Panc1 (cell line): ENCODE measurements at regions not wholly inside any gene's neighbourhood (a gene's known extent, or its start where the extent isn't known, plus 50 kb on each side); places are given as distances from the start of the nearest gene placed in this dataset.

Experiments used
- CTCF ChIP-seq: fragments of 450-650 bp; IDR thresholded peaks from 2 replicates; pipeline ENCODE4 v1.5.1; 2017; ENCODE audit warnings: mild to moderate bottlenecking
- POLR2AphosphoS5 ChIP-seq: IDR thresholded peaks from 2 replicates; pipeline ENCODE4 v1.6.1; 2012; ENCODE audit warnings: mild to moderate bottlenecking, low read depth, low read length, moderate library complexity
- SIN3A ChIP-seq: IDR thresholded peaks from 2 replicates; pipeline ENCODE4 v1.6.1; 2012; ENCODE audit warnings: low read depth, mild to moderate bottlenecking, low read length, moderate library complexity, borderline replicate concordance; ENCODE audit not compliant: insufficient read depth

- TF ChIP-seq CTCF (peak; percentile 50), SIN3A (no peak), POLR2AphosphoS5 (no peak)
These were observed 102.0 kb downstream of the SLITRK1 start for GRCh38 chr13:83780227-83780626.
